ENCODE measurements at regions not wholly inside any gene's neighbourhood (a gene's known extent, or its start where the extent isn't known, plus 50 kb on each side); places are given as distances from the start of the nearest gene placed in this dataset.
"Not testable (repeated sequence)": the region's sequence is repeated elsewhere in the genome, so short reads cannot be mapped to it uniquely, and the experiment has no call there.

DNA sequence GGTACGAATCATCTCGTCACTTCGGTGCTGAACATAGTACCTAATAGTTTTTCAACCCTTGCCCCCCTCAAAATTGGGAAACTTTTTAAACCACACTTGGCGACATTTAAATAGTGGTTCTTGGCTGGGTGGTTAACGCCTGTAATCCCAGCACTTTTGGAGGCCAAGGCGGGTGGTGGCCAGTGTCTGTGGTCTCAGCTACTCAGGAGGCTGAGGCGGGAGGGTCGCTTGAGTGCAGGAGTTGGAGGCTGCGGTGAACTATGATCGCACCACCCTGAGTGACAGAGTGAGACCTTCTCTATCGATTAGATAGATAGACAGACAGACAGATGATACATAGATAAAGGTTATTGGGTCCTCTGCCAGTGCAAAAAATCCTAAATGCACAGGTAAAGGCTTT lies 55.5 kb upstream of the RASAL2 start:
- peak overlapping the region; percentile 68 to 78 (median 72) for H3K4me3 ChIP-seq
- WGBS = 80% methylated on average over 11 of the region's 11 CpGs
- H3K4me1 ChIP-seq = peaks cover 12 to 25% (median 16%) of the 10 kb centered on the region in 4 donors
- DNase-seq (ENCODE audit: extremely low spot score) = no peak
- no peaks in the 10 kb centered on the region for H3K36me3 ChIP-seq
- TF ChIP-seq, protein P1, sequence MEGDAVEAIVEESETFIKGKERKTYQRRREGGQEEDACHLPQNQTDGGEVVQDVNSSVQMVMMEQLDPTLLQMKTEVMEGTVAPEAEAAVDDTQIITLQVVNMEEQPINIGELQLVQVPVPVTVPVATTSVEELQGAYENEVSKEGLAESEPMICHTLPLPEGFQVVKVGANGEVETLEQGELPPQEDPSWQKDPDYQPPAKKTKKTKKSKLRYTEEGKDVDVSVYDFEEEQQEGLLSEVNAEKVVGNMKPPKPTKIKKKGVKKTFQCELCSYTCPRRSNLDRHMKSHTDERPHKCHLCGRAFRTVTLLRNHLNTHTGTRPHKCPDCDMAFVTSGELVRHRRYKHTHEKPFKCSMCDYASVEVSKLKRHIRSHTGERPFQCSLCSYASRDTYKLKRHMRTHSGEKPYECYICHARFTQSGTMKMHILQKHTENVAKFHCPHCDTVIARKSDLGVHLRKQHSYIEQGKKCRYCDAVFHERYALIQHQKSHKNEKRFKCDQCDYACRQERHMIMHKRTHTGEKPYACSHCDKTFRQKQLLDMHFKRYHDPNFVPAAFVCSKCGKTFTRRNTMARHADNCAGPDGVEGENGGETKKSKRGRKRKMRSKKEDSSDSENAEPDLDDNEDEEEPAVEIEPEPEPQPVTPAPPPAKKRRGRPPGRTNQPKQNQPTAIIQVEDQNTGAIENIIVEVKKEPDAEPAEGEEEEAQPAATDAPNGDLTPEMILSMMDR (IDR thresholded peaks at IDR 0.05) = no peak
- TF ChIP-seq POLR2AphosphoS5 (IDR thresholded peaks at IDR 0.05) (no peak), EP300 (IDR thresholded peaks at IDR 0.05) (no peak), POLR2A (IDR thresholded peaks at IDR 0.05; ENCODE audit: low read depth) (no peak)
- H3K27me3 ChIP-seq = no peaks in the 10 kb centered on the region
- intact Hi-C loops (cut with DNase I) = loop anchor here (5.0 kb wide), 2 partner anchors 244 to 259 kb away; no protein-coding TSS in a partner anchor
- H3K27ac ChIP-seq (replicated peaks in 1 of 4) = peak overlapping the region; percentile 52 to 81 (median 72)
- H3K9me3 ChIP-seq = no peaks in the 10 kb centered on the region

DNA sequence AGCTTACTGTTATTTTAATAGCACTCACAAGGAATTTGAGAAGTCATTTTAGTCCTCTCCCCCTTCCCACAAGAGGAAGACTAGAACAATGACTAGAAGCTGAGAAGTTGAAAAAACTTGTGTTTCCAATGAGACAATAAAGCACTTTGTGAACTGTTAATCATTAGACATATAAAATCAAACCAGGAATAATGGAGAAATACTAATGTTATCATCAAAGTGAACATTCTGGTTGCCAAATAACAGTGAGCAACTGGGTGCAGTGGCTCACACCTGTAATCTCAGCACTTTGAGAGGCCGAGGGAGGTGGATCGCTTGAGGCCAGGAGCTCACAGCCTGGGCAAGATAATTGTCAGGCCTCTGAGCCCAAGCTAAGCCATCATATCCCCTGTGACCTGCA lies 54.0 kb upstream of the RASAL2 start:
- Histone ChIP-seq H3K27me3 (no peaks in the 10 kb centered on the region), H3K36me3 (no peaks in the 10 kb centered on the region), H3K27ac (replicated peaks in 1 of 4) (no peak overlapping the region), H3K9me3 (peaks cover 0 to 3% (median 0%) of the 10 kb centered on the region in 4 donors), H3K4me1 (peaks cover 12 to 25% (median 16%) of the 10 kb centered on the region in 4 donors), H3K4me3 (no peak overlapping the region)
- TF ChIP-seq POLR2AphosphoS5 (IDR thresholded peaks at IDR 0.05) = no peak
- no peak for TF ChIP-seq POLR2A (IDR thresholded peaks at IDR 0.05; ENCODE audit: low read depth)
- TF ChIP-seq EP300 (IDR thresholded peaks at IDR 0.05) = no peak
- TF ChIP-seq, protein P1 (IDR thresholded peaks at IDR 0.05) = no peak
- WGBS = 100% methylated on average over 2 of the region's 2 CpGs
- no peak for DNase-seq (ENCODE audit: extremely low spot score)
- intact Hi-C loops (cut with DNase I) = loop anchor here (5.0 kb wide), 2 partner anchors 242 to 257 kb away; no protein-coding TSS in a partner anchor

DNA sequence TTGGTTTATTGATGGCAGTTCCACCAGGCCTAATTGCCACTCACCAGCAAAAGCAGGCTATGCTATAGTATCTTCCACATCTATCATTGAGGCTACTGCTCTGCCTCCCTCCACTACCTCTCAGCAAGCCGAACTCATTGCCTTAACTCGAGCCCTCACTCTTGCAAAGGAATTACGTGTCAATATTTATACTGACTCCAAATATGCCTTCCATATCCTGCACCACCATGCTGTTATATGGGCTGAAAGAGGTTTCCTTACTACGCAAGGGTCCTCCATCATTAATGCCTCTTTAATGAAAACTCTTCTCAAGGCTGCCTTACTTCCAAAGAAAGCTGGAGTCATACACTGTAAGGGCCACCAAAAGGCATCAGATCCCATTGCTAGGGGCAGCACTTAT lies 50.0 kb upstream of the RASAL2 start:
- H3K4me1 ChIP-seq; H3K36me3 ChIP-seq; H3K27ac ChIP-seq (replicated peaks in 1 of 4); H3K9me3 ChIP-seq; DNase-seq (ENCODE audit: extremely low spot score); H3K27me3 ChIP-seq; H3K4me3 ChIP-seq; intact Hi-C loops (cut with DNase I): not testable (repeated sequence)
- WGBS = 90% methylated on average over 4 of the region's 4 CpGs
